ENCODE measurements at regions not wholly inside any gene's neighbourhood (a gene's known extent, or its start where the extent isn't known, plus 50 kb on each side); places are given as distances from the start of the nearest gene placed in this dataset.

DNA sequence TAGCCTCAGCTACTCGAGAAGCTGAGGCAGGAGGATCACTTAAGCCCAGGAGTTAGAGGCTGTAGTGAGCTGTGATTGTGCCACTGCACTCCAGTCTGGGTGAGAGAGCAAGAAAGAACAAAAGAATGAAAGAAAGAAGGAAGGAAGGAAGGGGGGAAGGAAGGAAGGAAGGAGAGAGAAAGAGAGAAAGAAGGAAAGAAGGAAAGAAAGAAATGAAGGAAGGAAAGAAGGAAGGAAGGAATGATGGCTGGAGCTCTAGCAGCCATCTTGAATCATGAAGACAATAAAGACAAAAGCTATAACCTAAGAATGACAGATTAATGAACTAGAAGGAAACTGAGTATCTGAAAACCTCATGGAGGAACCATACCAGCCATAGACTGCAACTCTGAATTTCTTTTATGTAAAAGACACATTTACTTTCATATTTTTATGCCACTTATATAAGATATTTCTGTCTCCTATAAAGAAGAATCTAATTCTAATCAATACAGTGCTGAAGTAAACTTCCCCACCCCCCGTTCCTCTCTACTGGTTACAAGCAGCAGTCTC, 522.3 kb upstream of the JARID2 start:
- DNase-seq = no peak

DNA sequence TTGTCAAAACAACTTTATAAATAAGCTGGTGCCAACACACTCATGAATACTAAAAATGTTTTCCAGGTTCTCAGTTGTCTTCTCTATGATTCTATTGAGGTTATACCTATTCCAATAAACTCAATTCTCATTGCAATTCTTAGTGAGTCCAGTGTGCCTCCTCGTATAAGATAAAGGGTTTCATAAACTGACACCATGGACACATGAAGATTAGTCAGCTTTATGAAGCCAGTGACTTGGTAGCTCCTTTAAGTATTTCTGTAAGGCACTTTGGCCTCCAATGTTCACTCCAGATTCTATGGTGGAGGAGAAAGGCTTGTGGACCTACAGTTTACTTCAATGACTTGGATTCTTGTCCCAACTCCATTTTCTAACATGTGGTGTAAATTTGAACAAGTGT, 521.3 kb upstream of the JARID2 start:
- DNase-seq = no peak

DNA sequence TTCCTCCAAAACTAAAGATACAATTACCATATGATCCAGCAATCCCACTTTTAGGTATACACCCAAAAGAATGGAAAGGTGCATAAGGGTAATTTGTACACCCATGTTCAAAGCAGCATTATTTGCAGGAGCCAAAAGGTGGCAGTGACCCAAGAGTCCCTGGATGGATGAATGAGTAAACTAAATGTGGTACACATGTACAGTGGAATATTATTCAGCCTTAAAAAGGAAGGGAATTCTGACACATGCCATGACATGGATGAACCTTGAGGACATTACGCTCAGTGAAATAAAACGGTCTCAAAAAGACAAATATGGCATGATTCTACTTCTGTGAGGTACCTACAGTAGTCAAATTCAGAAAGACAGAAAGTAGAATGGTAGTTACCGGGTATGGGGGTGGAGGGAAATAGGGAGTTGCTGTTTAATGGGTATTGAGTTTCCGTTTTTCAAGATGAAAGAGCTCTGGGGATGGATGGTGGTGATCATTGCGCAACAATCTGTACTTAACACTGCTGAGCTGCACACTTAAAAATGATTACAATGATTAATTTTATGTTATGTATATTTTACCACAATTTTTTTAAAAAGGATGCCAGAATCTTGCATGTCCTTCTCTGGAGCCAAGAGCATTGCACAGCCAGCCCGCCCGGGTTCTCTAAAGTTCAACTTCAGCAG, 518.9 kb upstream of the JARID2 start:
- DNase-seq = no peak

DNA sequence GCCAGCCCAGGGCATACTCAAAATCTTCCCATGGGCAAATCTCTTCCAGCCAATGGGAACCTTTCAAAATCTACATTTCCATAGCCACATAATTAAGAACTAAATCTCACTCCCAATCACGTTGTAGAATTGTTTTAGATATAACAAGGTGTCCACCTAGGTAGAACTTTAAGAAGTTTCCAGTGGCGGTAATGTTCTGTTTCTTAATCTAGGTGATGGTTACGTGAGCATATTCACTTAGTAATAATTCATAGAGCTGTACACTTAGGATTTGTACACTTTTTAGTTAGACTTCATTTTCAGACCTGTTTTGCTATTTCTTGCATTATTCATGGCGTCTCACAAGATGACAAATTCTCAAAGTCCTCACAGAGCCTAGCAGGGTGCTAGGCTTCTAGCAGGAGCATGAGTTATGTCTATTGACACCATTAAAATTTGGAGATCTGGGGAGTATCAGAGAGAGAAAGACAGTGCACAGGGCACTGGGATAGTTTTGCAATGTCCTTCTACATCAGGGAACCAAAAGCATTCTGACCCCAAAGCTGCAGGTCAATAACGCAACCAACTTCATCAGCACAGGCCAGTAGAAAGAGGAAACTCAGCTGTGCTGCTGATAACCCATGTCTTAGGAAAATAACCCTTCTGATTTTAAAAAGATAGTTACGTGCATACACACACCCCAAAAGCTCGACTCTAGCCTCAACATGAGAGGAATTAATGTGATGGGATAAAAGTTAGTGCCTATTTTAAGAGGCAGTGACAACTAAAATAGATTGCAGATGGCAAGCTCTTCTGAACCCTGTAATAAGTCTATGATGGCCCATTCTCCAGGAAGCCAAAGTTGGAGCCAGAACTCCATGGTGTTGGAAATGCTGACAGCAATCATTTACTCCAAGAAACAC, 518.1 kb upstream of the JARID2 start:
- DNase-seq = no peak

DNA sequence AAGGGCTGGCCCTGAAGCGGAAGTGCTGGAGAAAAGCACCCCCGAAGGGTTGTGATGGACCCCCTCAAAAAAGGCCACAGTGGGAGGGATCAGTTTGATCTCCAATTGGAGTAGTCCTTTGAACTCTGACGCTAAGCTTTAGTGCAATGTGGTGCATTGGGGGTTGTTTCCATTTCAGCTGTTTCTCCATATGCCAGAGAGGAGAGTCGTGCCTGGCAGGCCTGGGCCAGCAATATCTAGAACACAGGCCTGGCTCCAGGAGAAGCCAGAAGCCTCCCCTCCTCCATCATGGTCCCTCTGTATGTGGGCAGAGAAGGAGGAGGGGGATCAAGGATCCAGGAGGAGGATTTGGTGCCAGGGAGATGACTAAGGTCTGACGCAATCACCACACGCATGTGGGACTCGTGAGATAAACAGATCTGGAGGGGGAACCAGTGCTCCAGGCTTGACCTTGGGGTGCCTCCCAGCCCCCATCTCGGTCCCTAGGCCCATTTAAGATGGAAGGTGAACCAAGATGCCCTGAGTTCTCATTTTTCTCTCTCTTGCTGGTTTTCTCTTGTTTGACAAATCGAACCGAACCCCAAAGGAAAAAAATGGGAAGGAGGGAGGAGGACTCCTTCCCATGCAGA, 517.4 kb upstream of the JARID2 start:
- DNase-seq = peak; percentile 56

DNA sequence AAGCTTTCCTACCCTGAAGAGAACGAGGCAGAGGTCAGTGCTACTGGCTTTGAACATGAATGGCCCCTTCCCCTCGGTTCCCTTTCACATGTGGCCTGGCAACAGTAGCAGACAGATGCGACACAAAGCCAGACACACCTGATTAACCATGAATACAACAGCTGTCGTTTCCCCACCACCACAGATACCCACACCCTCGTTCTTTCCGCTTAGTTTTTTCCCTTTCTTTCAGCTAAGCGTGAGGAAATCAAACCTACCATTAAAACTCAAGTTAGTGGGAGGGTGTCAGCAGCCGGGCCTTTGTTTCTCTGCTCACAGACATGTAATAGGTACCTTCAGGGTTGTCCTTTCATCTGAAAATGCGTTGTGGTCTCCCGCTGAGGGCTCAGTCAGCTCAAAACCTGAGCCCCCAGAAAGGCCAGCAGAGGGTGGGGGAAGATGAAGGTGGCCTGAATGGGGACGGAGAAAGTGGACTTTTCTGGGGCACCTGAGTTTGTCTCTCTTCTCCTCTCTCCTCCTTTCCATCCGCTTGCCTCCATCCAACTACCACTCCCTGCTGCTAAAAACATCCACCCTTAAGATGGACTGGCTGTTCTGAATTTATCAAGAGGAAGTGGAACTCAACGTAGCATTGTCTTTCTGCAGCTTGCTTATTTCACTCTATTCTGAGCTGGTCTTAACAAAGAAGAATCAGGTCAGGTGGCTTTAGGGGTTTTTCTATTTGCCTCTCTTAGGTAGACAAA, 516.6 kb upstream of the JARID2 start:
- DNase-seq = no peak

DNA sequence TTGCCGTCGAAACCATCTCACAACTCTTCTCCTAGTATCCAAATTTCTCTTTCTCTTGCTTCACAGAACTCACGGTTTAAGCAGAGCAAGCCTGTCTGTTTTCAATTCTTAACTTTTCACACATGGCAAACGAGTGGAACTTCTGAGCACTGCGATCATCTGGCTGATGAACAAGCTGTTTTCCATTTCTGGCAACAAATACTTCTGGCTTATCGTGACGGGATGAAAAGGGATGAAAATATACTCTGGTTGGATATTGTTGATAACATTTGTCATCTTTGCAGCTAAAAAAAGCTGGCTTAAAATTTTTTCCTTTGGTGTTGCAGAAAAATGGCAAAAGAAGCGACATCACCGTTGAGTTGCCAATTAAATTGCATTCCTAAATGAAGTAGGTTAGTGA, 515.2 kb upstream of the JARID2 start:
- no peak for DNase-seq

DNA sequence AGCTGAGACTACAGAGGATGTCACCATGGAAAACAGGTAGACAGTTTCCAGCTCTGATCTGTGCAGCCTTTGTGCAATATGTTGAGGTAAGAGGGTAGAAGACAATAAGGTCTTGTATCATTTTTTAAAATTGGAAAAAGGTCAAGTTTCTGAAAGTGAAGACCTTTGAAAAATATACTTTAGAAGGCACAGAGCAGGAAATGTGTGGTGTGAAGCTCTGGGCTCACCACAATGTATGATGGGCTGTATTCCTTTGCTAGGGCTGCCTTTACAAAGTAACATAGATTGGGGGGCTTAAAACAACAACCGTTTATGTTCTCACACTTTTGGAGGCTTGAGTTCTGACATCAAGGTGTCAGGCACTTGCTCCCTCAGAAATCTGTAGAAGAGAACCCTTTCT, 514.3 kb upstream of the JARID2 start:
- no peak for DNase-seq

DNA sequence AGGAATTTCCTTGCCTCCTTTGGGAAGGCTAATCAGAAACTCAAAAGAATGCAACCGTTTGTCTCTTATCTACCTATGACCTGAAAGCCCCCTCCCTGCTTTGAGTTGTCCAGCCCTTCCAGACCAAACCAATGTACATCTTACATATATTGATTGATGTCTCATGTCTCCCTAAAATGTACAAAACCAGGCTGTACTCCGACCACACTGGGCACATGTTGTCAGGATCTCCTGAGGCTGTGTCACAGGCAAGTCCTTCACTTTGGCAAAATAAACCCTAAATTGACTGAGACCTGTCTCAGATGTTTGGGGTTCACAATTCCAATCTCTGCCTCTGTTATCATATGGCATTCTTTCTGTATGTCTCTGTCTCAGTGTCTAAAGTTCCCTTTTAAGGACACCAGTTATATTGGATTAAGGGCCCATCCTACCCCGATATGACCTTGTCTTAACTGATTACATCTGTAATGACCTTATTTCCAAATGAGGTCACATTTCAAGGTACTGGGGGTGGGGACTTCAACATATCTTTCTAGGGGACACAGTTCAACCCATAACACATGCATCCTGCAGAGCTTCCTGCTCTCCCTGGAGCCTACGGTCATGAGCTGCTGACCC, 513.5 kb upstream of the JARID2 start:
- DNase-seq = no peak

DNA sequence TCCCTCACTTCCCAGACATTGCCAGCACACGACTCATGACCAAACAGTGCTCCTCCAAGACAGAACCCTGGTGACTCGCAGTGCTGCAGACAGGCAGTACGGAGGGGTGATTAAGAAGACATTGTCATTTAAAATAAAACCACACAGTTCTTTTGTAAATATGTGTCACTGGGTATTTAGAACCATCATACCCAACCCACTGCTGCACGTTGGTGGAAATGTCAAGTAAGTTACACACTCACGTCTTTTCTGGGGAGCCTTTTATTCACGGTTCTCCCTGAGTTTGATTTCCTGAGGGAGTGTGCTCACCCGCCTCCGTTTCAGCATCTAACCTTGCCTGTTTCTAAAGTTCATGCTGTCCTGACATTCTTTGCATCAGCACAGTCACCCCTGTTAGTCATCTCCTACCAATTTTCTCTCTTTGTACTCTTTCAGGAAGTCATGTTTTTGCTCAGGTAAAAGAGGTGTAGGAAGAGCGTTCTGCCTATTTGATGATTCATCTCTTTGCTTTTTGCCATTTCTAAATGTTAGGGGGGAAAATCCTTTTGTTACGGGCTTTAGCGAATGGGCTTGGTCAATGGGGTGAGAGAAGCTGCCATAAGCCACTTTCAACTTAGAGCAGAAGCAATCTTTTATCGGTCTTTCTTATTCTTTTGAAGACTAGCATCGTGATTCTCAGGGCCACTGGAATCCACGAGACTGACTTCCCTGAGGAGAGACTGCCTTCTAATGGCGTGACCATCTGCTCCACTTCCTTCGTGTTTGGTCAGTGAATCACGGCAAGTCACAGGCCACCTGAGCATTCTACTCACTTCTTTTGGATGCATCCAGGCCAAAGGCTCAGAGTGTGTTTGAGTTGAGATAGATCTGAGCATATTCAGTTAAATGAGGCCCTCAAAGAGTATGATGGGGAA, 512.8 kb upstream of the JARID2 start:
- DNase-seq = peak; percentile 86

DNA sequence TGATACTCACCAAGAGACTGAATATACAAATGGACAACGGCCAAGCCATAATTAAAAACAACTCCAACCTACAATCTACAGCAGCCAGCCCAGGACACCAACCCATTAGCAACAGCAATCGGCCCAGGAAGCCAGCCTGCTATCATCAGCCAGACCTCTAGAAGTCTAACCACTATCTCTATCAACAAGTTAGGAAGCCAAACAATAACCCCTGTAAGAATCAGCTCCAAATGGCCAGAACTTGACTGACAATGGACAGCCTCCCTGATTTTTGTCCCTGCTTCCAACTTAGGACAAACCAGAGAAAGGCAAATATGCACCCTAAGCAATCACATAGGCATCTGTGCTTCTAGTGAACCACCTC, 511.8 kb upstream of the JARID2 start:
- DNase-seq = no peak

DNA sequence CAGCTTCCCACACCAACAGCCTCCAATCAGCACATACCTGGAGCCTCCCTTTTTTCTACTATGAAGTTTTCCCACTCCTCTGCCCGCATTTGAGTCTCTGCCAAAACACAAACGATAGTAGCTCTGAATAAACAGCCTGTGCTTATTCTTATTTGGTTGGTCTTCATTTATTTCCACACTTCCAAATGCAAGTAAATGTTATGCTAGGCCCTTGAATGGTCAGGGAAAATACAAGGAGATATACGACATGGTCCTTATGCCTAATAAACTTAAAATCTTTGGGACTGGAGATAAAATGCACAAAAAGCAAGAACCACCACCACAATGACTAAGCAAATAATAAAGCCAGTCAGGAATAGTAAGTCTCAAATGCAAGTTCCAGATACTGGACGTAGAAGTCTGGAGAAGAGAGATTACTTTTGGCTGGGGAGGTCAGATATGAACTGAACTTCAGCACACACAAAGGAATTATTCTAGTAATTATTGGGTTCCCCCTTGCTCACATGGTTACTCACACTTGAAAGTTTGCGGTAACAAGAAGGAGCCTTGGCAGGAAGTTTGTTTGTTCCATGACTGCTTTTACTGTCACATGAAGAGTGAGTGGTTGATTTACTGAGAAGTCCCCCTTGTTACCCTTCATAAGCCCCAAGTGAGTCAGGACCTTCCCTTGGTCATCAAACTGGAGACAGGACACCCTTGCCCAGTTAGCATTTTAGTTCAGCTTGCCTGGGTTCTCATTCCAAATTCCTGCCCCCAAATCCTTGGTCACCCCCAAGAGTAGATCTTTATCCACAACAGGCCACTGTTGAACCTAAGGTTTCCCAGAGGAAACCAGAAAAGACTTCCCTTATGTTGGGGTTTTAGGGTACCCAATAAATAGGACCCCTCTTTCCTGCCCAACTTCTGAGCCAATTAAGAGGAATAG, 511.2 kb upstream of the JARID2 start:
- peak; percentile 76 for DNase-seq

DNA sequence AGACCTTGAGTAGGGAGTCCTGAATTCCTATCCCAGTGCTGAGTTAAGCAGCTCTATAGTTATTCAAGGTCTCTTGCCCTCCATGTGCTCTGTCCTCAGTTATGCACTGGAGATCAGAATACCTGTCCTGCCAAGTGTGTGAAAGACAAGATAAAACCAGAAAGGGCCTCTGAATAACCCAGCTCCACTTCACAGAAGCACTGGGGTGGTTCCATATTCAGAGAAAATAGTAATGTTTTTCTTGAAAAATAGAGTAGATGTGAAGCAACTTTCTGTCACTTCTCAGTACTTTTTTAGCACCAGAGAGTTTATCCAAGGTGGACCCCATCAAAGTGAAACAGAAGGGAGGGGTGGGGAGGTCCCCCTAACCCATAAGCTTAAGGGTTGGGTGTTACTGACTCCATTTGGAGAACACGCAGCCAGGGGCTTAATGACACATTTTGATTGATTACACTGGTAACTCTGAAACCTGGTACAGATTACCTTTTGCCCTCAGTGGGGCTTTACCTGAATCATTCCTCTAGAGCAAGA, 509.8 kb upstream of the JARID2 start:
- no peak for DNase-seq

DNA sequence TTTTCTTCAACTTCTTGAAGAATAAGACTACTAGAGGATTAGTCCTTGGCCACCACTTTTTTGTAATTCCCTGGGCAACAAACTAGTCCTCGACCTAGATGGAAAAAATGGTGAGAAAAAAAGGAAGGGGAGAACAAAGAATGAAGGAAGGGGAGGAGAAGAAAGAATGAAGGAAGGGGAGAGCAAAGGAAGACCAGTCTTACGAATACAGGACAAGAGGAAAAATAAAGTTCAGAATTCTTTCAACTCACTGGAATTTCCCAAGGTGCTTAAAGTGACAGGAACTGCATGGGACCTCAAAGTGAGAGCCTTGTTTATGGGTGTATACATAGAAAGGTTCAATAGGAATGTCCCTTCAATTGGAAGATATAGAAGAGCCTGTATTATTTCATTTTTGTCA, 509.3 kb upstream of the JARID2 start:
- DNase-seq = no peak

DNA sequence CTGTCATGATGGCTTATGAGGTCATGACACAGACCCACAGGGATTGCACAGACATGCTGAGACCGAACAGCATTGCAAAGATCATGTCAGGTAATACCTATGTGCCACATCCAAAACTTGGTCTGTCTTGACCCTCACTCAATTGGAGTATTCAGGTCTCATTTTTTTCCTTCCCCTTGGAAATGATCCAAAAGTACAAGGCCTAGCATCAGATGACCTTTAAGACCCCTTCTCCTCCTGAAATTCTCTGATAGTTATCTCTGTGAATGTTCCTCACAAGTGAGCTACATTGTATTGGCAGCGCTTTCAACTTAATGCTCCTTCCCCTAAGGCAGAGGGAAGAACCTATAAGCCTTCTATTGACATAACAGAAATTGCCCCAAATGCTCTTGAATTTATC, 507.4 kb upstream of the JARID2 start:
- DNase-seq = no peak

DNA sequence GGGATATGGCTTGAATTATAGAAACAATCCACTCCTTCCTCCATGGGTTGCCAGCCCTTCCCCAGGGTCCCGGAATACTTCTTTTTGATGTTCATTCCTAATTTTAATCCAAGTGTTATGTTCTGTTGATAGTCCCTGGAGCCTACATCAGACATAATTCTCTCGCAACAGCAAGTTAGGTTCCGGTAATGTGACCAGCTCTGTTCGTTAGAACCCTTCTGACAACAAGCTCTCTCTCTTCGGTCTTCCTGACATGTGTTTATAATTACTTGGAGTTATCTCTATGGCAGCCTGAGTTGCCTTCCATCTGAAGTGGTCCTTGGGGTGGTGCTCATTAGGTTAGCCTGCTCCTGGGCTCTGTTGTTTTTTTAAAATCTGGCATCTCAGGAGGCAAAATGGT, 506.9 kb upstream of the JARID2 start:
- DNase-seq = peak; percentile 33

DNA sequence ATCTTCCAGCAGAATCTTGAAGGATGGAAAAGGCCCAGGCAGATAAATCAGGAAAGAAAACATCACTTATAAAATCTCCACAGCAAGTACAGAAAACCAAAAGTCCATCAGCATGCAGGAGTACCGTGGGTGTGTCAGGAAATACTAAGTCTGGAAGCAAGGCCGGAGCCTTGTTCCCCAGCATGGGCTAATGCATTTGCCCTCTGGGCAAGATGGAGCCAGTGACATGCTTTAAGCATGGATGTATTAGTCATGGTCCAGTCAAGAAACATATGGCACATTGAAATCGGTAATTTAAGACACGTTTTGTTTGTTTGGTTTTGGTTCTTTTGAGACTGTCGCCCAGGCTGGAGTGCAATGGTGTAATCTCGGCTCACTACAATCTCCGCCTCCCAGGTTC, 506.0 kb upstream of the JARID2 start:
- DNase-seq = no peak

DNA sequence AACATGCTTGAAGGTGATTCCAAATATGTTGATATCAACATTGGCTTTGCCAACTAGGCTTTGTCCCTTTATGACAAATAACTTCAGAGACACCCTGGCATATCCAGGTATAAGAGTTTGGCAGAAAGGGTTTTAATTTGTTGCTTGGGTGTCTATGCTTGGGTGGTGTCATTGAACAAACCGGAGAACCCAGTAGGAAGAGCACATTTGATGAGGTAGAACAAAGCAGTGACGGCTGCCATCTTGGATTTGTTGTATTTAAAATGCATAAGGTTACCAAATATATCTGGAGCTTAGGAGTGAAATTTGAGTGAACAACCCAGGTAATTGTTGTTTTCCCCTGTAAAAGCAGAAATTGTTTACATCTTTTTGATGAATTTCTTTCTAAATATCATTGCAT, 503.7 kb upstream of the JARID2 start:
- DNase-seq = no peak

DNA sequence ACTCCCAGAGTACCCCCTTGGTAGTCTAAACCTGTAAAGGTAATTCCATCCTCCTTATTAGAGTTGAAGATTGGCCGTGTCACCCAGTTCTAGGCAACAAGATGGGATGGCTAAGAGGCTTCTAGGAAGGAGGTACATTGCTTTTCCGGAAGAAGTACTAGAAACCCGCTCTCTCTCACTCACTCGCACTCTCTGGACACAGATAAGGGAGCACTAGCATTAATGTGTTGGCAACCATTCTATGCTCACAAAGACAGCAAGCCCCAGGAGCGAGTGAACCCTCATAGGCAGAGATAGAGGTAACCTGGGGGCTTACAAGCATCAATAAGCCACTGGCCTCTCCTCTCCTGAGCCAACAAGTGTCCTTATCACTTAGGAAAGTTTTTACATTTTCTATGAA, 503.2 kb upstream of the JARID2 start:
- no peak for DNase-seq

DNA sequence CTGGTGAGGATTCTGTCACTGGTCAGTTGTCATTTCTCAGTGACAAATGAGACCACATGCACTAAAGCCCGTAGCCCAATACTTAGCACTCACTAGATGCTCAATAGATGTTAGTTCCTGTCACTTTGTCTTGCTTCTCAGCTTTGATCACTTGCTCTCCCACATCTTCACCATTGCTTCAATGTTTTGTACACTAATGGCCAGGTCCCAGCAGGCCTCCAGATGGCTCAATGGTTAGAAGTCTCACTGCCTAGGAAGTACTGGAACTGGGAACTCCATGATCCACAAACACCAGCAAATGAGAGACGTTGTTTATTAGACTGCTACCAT, 502.8 kb upstream of the JARID2 start:
- DNase-seq = no peak
